ENCODE measurements at regions not wholly inside any gene's neighbourhood (a gene's known extent, or its start where the extent isn't known, plus 50 kb on each side); places are given as distances from the start of the nearest gene placed in this dataset.

- DNase-seq, result no peak
Observed at GRCh38 chr4:111519683-111520082, 625.6 kb upstream of the FAM241A start.

- no peak for DNase-seq
Observed at GRCh38 chr4:111530446-111530845, 614.8 kb upstream of the FAM241A start.

DNA sequence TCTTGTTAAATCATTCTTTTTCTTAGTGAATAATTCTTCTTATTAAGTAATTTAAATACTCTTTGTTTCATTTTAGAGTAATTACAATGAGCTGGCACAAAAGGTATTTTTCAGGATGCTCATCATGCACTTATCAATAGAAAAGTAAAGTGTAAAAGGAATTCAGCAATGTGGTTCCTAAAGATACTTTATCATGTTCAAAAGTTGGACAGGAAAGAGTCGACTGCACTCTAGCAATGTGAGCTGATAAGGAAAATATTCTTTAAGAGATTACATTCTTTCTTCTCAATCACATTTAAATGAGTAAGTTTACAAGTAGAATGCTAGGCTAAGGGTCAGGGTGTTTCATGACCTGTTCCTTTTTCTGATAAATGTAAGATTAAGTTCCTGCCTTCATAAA lies 609.5 kb upstream of the FAM241A start:
- DNase-seq, result no peak

DNA sequence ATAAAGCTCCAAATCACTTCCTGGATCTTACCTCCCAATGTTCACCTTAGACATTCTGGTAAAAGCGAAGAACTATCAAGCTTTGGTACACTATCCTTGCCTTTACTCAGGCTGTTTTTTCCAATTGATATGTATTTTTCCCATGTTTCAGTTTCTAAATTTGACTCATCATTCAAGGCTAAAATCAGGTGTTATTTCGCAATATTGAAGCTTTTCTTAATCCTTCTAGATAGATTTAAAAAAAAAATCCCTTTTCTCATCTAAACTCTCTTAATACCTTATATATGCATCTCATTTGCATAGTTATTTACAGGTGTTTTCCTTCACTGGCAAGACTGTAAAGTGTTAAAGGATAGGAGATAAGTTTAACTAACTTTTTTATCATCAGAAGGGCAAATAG lies 608.1 kb upstream of the FAM241A start:
- no peak for DNase-seq

- no peak for DNase-seq
Observed at GRCh38 chr4:111537871-111538270, 607.4 kb upstream of the FAM241A start.

DNA sequence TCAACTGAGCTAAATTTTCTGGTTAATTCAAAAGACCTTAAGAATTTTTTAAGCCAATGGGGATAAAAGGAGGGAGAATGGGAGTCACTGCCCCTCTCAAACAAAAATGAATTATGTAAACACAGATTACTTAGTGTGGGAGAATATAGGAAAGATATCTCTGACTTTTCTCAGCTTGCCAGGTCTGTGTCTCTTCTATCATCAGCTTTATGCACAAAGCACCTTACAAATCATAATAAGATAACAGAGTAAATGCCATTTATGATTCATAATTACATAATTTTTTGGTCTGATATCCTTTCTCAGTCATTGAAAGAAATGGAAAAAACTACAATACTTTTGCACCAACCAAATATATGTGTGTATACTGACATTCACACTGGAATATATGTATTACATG lies 604.6 kb upstream of the FAM241A start:
- DNase-seq, result no peak

DNA sequence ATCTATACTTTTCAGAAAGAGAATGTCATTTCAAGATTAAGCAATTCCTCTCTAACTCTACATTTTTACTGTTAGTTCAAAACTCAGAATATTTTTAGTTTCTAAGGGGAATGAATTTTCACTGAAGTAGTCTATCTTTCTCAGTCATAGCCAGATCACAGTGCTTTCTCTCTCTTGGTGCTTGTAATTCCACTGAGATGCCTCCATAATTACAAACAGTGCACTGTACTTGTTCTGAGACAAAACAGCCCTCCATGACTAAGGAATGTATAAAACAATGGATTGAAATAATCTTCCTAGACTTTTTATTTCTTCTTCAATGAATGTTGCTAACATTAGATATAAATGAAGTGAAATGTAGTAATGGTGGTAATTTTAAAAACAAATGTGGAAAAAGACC lies 603.2 kb upstream of the FAM241A start:
- no peak for DNase-seq

GRCh38 chr4:111546881-111547280 lies 598.4 kb upstream of the FAM241A start:
- no peak for DNase-seq

DNA sequence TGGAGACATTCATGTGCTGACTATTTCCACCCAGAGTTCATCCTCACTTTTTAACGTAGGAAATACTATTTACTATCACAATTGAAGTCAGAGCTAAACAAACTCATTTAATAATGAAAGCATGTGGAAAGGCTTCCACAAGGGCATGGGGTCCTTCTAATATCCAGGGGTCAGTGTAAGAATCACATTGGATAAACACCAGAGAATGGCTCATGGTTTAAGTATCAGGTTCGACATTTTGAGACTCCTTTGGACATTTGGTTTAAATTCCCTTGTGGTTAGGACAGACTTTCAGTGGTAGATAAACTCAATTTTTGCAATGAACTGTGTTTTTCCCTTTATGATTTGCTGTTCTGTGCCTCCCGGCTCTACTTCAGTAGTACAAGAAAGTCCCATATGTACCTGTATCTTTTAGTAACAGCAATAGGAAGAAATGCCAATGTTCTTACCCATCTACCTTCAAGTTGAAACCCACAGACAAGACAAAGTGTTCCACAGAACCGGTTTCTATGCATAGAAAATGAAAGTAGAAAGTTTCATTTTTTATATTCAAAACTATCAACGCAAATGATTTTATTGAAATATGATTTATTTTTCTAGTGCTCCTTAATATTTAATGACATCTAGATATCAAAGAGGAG lies 589.0 kb upstream of the FAM241A start:
- DNase-seq, result no peak

GRCh38 chr4:111556851-111557250 lies 588.4 kb upstream of the FAM241A start:
- no peak for DNase-seq

DNA sequence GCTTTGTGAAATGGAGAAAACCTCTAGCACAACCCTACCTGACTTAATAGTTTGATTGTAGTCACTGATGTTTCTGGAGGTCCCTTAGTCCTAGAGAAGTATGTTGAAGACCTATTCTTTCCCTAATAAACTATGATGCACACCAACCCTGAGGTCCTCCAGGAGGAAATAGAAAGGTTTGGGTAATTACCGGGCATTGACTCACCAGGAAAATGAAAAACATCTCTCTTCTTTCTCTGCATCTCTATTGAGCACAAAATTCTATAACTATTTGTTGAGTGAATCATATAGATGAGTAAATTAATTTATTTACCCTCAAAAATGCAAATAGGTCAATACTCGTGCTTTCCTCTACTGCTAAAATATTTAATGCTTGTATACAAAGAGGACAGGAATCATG lies 582.4 kb upstream of the FAM241A start:
- no peak for DNase-seq

DNA sequence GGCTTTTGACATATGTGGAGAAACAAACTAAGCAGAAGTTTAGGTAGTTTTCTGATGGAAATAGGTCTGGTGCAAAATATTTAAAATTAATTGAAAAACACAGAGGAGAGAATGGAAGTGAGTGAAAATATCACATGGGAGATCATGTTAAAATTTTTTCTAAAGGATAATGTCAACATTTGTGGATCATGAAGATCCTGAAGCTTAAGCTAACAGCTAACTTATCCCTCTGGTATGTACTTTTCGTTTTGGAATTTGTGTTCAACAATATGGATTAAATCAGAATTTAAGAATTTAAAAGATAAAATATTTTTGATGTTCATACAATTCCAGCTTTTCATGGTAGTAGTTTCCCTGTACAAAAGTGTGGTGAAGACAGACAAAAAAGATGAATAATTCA lies 572.8 kb upstream of the FAM241A start:
- no peak for DNase-seq

GRCh38 chr4:111573386-111573785 lies 571.9 kb upstream of the FAM241A start:
- DNase-seq, result no peak

- no peak for DNase-seq
Observed at GRCh38 chr4:111579767-111580166, 565.5 kb upstream of the FAM241A start.

GRCh38 chr4:111595456-111595855 lies 549.8 kb upstream of the FAM241A start:
- DNase-seq, result no peak

- no peak for DNase-seq
Observed at GRCh38 chr4:111596491-111596890, 548.8 kb upstream of the FAM241A start.

DNA sequence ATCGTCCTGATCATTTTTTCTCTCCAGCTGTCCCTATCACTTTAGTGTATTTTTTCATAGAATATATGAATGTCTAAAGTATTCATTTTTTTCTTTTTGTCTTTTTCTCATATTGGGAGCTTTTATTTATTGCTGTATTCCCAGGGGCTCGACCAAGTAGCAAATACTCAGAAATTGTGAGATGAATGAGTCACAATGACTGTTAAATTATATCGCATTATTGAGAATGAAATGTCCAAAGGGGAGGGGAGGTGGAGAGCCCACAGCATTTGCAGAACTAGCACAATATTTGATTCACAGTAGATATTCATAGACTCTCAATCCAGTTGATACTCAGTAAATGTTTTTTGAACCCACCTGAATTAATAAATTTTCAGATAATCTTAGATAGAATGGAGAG lies 543.6 kb upstream of the FAM241A start:
- DNase-seq, result no peak

- no peak for DNase-seq
Observed at GRCh38 chr4:111602848-111603247, 542.4 kb upstream of the FAM241A start.

DNA sequence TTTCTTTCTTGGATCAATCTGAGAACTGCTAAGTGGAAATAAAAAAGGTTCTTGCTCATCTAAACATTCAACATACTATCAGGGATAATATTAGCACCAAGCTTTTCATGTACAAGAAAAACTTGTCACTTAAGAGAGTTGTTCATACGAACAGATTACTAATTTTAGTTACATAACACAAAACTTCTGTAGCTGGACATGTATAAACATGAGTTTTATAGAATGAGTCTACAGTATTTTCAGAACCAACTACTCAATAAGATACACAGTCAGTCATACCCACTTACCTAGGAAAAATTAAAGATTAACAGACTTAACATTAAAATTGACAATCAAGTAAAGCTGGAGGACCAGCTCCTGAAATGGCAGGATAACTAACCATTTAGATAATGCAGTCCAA lies 540.1 kb upstream of the FAM241A start:
- no peak for DNase-seq

DNA sequence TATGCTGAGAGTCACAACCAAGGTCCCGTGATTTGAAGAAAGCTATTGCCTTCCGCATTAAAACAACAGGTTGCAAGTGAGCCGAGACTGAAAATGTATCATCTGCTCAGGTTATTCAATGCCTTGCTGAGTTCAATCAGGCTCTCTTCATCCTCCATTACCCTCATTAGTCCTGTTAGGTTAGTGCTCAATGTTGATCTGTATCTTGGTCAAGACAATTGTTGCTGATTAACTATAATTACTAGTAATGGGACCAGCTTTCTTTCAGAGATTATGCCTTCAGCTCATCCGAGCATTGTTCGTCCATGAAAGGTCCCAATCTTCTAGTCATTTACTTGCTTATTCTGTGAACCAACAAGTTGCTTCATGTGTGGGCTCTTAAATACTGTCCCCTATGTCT lies 534.6 kb upstream of the FAM241A start:
- DNase-seq, result no peak

GRCh38 chr4:111618908-111619307 lies 526.3 kb upstream of the FAM241A start:
- no peak for DNase-seq

DNA sequence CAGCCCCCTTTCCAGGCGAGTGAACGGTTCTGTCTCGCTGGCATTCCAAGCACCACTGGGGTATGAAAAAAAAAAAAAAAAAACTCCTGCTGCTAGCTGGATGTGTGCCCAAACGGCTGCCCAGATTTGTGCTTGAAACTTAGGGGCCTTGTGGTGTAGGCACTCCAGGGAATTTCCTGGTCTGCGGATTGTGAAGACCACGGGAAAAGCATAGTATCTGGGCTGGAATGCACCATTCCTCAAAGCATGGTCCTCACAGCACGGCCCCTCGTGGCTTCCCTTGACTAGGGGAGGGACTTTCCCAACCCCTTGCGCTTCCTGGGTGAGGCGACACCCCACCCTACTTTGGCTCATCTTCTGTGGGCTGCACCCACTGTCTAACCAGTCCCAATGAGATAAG lies 516.8 kb upstream of the FAM241A start:
- no peak for DNase-seq

GRCh38 chr4:111630705-111631104 lies 514.5 kb upstream of the FAM241A start:
- no peak for DNase-seq

DNA sequence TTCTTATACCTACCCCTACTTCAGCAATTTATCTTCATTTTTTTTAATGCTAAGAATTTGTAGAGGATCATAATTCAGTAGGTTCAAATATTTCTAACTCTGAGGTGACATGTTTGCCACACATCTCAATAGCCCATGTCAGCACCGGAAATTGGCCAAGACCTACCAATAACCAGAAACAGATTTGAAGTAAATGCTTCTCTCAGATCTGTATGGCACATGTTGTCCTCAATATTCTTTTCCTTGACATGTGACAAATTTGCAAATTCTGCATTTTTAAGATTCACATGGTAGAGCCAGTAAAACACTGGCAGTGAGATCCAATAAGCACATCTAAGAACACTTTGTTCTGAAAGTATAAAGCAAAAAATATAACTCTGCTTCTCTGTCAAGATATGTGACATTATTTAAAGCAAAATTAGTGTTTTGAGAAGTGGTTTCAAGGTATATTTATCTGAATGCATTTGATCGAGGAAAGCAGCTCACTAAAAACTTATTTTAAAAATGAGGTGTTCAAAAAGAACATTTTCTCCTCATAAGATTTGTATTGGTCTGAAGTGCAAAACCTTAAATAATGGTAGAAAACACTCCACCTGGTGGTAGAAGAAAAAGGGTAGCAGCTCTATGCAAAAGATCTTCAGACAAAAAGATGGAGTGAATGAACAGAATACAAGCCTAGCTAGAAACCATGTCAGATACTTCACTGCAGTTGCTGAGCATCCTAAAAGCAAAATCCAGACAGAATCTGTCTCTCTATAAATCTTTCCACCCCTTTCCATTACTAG lies 513.8 kb upstream of the FAM241A start:
- DNase-seq, result no peak

DNA sequence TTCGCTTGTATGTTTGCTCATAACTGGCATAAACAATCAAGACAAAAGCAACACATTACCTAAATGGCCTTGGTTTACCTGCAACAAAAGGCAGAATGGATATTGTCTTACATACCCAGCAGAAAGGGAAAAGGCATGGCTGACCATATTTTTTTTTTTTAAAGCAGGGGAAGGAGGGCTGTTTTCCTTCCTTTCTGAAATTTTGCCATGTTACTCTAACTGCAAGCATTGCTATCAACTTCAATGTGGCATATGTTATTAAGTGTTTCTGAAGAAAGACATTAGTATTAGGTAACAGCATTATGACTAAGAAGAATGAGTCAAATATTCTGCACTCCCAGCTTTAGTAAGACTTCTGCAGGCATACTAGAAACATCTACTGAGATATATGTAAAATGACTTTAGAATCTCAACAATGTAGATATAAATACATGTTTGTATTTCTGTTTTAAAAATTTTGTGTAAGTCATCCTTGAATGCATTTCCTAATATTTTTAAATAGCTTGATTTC lies 512.6 kb upstream of the FAM241A start:
- no peak for DNase-seq
